H54 (cell line): ENCODE measurements at regions not wholly inside any gene's neighbourhood (a gene's known extent, or its start where the extent isn't known, plus 50 kb on each side); places are given as distances from the start of the nearest gene placed in this dataset.
"Not testable (repeated sequence)": the region's sequence is repeated elsewhere in the genome, so short reads cannot be mapped to it uniquely, and the experiment has no call there.

Experiments
- DNase-seq: peaks from one replicate; pipeline ENCODE4 v3.0.0; 2011; ENCODE audit warnings: low spot score, mixed read lengths; ENCODE audit not compliant: insufficient read length
- FAIRE-seq: peaks from 3 replicates; lab custom pipeline; 2011; peaks lifted over from hg19 to GRCh38; lab: Jason Lieb, UNC
- POLR2A ChIP-seq: IDR thresholded peaks from 2 replicates; pipeline ENCODE4 v1.6.1; 2011; ENCODE audit warnings: low read depth, mild to moderate bottlenecking, low read length

DNA sequence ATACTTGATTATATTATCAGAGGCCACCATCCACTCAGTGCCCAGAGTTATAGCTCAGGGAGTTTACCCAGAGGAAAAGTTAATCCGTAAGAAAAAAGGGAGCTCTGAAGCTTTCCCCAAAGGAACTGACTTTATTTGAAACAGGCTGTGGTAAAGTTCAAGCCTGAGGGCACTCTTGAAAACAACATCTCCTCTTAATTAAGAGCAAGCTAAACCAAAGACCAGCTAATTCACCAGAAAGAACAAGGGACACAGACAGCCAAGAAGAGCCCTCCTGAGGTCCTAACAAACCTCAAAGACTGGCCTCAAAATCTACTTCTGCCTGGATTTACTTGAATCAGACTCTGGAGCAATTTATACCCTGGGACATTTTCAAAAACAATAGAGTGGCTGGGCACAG lies 159.6 kb upstream of the CHST15 start:
- TF ChIP-seq POLR2A, result no peak
- FAIRE-seq (no peak), DNase-seq (no peak)

DNA sequence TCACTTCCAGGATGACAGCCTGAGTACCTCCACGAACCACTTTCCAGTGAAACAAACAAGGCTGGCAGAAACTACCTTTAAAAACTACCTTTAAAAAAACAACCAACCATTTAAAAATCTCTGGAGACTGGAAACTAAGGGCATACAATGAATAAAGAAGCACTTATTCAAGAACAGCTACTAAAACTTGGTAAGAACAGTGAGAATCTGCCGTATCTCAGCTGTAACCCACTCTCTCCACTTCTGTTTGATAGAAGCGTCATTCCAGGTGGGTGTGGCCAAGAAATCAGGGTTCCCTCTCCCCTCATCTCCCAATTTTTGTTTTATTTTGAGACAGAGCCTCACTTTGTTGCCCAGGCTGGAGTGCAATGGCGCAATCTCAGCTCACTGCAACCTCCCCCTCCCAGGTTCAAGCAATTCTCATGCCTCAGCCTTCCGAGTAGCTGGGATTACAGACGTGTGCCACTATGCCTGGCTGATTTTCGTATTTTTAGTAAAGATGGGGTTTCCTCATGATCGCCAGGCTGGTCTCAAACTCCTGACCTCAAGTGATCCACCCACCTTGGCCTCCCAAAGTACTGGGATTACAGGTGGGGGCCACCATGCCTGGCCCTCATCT lies 158.8 kb upstream of the CHST15 start:
- FAIRE-seq, result no peak
- no peak for TF ChIP-seq POLR2A
- no peak for DNase-seq

DNA sequence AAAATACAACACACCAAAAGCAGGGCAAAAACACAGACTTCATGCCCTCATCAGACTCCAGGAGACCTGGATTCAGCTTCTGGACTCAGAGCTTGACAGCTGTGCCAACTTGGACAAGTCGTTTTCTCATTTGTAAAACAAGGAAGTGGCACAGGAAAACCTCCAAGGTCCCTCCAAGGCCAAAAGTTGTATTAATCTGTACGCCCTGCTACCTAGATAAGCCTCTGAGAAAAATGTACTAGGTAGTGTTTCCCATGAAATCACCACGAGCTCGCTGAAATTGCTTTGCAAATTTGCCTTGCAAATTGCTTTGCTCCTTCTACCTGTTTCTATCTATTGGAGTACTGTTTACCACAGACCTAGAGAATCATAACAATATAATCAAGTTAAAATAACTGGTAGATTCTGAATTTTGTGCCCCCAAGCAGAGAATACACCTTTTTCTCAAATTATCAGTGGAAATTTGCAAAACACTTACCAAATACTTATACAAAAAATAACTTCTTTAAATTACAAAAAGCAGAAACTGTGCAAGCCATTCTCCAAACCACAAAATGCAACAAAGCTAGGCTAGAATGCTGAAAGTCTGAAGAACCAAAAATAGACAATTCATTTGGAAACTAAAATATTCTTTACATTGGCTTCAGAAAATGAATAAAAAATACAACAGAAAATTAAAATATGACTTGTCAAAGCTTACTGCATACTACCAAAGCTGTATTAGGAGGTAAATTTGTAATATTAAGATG lies 158.1 kb upstream of the CHST15 start:
- no peak for DNase-seq
- no peak for TF ChIP-seq POLR2A
- FAIRE-seq, result no peak

DNA sequence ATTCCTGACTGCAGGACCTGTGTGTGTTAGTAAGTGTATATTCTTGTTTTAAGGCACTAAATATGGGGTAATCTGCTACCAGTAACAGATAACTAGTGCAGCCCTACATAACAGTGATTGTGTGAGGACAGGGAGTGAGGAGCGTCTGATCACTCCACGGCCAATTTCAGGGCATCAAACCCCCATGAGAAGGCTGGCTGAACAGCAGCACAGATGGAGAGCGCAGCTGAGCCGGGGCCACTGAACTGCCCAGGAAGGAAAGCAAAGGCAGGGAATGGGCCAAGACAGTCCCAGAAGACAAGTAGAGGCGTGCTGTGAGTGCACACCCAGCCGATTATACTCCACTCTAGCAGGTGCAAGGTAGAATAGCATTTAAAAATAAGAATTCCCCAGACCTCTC lies 157.1 kb upstream of the CHST15 start:
- FAIRE-seq (no peak), DNase-seq (no peak)
- no peak for TF ChIP-seq POLR2A

DNA sequence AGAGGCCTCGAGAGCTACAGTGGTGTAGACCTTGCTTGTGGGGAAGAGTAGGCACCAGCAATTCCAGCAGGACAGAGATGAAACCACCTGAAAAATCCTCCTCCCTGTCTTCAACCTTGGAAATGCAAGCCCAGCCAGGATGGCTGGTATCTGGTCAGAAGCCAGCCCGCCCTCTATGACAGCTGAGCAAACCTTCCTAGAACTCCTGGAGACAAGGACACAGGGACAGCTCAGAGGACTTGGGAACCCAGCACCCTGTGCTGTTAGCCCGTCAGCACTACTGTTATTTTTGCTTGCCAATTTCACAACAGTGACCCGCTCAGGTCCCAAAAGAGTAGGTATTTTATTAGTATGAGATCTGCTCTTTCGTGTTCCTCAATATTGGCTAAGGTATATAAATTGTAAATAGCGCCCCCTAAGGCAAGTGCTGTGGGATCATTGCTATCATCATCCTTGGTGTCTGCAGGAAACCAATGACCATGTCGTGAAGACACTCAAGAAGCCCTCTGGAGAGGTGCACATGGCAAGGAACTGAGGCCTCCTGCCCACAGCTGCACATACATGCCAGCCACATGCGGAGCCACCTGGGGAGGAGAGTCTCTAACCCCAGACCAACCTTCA lies 156.5 kb upstream of the CHST15 start:
- DNase-seq, result no peak
- FAIRE-seq, result no peak
- TF ChIP-seq POLR2A, result no peak

DNA sequence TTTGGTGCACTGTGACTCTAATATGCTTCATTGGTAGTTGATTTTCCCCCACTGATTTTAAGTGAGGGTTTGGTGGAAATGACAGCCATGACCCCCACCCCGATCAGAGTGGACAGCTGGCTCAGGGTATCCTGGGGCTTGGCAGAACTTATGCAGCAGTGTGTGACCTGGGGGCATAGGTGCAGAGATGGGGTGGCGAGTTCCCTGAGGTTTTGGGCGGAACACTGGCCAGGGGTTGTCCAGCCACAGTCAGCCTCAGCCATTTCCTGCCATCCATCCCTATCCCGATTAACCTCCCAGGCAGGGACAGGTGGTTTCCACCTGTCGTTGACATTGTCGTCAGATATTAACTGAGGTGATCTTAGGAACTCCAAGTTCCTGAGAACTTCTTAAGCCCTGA lies 155.8 kb upstream of the CHST15 start:
- no peak for FAIRE-seq

DNA sequence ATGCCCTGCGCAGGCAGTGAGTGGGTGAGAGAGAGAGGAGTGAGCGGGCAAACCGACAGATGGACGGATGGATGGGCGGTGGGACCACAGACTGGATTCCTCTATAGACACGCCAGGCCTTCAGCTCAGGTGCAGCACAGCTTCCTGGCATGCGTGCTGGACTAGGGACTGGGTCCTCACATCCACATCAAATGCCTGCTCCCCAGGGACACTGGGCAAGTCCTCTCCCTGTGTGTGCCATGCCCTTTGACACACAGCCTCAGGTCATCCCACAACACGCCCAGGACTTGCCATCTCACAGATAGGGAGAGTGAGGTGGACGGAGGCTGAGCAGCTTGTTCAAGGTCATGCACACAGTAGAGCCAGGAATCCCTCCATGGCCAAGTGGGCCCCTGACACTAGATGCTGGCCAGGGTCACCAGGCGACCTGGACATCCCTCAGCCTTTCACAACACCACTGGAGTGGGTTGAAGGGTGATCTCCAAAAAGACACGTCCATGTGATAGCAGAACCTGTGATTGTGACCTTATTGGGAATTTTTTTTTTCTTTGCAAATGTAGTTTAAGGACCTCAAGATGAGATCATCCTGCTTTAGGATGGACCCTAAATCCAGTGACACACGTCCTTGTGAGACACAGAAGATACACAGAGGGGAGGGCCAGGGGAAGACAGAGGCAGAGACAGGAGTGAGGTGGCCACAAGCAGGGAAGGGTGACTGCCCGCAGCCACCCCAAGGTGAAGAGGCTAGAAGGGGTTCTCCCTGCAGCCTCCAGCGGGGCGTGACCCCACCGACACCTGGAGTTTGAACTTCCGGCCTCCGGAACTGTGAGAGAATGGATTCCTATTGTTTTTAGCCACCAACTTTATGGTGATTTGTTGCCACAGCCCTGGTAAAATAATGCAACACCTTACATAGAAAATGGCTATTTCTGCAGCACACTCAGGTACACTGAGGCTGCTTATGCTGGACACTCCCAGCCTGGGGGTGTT lies 155.0 kb upstream of the CHST15 start:
- FAIRE-seq (no peak), DNase-seq (no peak)
- TF ChIP-seq POLR2A, result no peak

More for the DNA sequence above, 155.8 kb upstream of the CHST15 start:
- TF ChIP-seq POLR2A, result no peak
- DNase-seq, result no peak

DNA sequence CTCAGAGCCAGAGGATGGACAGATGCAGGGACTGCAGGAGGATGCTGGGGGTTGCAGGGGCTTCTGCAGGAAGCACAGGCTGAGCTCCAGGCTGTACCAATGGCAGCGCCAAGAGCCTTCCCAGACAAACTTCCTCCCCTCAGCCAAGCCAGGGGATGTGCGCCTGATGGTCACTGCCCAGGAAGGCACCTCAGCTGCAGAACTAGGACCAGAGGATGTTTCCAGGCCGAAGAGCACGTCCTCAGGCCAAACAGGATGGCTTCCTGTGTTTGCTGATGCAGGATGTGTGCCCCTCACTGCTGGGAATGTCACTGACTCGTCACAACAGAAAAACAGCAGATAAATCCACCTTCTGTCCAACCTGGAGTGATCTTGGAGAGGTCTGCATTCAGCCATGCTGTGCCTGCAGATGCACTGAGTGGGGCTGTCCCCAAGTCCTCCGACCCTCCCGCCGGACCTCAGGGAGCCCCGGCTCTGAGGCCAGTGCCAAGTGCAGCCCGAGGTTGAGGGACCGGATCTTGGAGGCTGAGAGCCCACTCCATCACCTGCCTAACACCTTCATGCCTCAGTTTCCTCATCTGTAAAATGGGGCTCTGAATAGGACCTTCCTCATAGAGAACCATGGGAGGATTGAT lies 152.5 kb upstream of the CHST15 start:
- FAIRE-seq, result no peak

DNA sequence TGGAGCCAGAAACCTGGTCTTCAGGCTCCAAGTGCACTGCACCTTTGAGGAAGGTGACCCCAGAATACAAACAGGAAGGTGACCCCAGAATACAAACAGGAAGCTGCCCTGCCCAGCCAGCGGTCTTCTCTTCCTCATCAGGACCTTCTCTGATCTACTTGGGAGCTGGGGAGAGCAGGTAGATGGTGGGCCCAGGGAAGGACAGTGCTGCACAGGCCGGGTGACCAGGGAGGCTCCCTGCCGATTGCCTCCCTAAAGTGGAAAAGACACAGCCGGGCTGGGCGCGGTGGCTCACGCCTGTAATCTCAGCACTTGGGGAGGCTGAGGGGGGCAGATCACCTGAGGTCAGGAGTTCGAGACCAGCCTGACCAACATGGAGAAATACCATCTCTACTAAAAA lies 151.8 kb upstream of the CHST15 start:
- DNase-seq, result no peak
- FAIRE-seq, result no peak
- TF ChIP-seq POLR2A, result no peak

More for the DNA sequence above, 152.5 kb upstream of the CHST15 start:
- DNase-seq, result no peak
- no peak for TF ChIP-seq POLR2A

DNA sequence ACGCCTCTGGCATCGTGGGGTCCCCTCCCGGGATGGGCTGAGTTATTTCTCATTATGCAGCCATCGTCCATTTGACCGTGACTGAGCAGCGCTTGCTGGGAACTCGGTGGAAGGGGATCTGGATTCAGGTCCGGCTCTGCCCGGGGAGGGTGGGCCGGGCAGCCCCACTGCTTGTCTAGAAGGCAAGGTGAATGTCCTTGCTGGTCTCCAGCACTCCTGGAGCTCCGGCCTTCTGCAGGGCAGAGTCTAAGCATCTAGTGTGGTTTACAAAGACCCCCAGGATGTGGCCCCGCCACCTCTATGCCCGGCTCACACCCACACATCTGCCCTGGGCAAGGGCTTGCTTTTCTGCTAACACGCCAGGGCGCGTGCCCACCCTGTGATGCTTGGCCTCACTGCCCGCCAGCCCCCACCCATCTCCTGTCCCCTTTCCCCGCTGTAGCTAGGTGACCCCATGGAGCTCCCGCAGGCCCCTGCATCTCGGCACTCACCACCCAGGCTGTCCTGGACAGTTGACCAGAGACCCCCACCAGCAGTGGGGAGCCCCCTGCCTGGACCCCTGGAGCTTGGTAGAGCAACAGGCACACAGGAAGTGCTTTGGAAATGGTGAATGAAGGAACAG lies 151.0 kb upstream of the CHST15 start:
- DNase-seq (no peak), FAIRE-seq (no peak)
- no peak for TF ChIP-seq POLR2A

DNA sequence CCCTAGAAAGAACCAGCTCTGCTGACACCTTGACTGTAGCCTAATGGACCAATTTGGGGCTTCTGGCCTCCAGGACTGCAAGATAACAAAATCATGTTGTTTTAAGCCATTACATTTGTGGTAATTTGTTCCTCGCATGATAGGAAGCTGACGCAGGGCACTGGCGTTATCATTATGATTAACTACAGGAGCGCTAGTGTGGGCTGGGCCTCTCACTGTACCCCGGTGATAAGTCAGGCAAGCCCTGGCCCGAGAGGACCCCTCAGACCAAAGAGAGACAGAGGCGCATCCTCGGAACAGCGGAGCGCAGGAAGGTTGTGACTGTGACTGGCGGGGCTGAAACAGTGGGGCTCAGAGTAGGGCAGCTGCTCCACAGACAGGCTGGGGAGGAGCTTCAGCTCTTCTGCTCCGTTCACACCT lies 150.3 kb upstream of the CHST15 start:
- DNase-seq (no peak), FAIRE-seq (no peak)
- no peak for TF ChIP-seq POLR2A

DNA sequence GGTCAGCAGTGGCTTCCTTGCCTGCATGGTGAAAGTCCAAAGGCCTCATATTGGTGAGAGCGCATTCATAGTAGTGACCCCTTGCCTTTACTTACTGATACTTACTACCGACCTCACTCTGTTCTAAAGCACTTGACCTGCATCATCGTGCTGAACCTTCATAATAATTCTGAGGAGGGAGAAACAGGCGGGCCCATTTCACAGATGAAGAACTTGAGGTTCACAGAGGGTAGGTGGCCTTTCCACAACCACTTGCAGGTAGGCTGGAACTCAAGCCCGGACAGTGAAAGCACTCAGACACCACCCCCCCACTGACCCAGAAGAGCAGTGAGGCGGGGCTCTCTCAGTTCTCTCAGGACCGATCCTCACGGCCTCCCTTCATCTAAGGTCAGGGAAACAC lies 149.4 kb upstream of the CHST15 start:
- FAIRE-seq (no peak), DNase-seq (no peak)
- no peak for TF ChIP-seq POLR2A

DNA sequence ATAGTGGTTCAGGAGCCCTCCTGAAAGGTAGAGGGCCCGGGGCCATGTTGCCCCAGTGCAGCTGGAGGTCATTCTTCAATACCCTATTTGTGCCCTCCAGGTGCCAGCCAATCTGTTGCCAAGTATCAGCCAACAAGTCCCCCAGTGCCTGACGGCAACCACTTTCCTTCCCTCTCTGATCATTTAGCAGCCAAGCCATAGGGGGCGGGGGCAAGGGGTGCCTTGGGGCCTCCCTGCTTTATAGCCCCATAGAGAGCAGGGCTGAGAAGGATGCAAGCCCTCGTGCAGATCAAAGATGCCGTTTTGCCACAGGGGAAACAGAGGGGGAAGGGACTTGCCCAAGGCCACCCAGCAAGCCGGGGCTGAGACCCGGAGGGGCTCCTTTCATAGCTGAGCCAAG lies 149.0 kb upstream of the CHST15 start:
- FAIRE-seq (no peak), DNase-seq (no peak)
- TF ChIP-seq POLR2A, result no peak

DNA sequence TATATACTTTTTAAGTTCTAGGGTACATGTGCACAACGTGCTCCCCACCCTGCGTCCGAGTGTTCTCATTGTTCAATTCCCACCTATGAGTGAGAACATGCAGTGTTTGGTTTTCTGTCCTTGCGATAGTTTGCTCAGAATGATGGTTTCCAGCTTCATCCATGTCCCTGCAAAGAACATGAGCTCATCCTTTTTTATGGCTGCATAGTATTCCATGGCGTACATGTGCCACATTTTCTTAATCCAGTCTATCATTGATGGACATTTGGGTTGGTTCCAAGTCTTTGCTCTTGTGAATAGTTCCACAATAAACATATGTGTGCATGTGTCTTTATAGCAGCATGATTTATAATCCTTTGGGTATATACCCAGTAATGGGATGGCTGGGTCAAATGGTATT lies 148.1 kb upstream of the CHST15 start:
- FAIRE-seq, DNase-seq: not testable (repeated sequence)
